ENCODE measurements at regions not wholly inside any gene's neighbourhood (a gene's known extent, or its start where the extent isn't known, plus 50 kb on each side); places are given as distances from the start of the nearest gene placed in this dataset.

DNA sequence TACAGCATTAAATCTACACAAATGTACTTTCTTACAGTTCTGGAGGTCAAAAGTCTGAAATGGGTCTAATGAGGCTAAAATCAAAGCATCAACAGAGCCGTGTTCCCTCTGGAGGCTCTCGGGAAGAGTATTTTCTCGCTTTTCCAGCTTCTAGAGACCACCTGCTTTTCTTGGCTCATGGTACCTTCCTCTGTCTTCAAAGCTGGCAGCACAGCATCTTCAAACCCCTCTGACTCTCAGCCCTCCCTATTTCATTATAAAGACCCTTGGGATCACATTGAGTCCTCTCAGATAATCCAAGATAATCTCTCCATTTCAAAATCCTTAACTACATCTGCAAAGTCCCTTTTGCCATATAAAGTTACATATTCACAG is 117.8 kb upstream of the NCK2 start:
- no peak for TF ChIP-seq POLR2A (IDR thresholded peaks at IDR 0.05; ENCODE audit: low read length)
- TF ChIP-seq GATA1 (IDR thresholded peaks at IDR 0.05; ENCODE audit: low read depth, low read length) = no peak

All from erythroblast (primary cell).